CD4-positive, alpha-beta T cell treated with Interleukin-10 for 1 hour (primary cell): ENCODE measurements at regions not wholly inside any gene's neighbourhood (a gene's known extent, or its start where the extent isn't known, plus 50 kb on each side); places are given as distances from the start of the nearest gene placed in this dataset.

Source experiments
- DNase-seq: peaks from one replicate; pipeline ENCODE4 v3.0.0-alpha.2; 2020

- no peak for DNase-seq
Measured at GRCh38 chr15:79230766-79231165, 51.8 kb upstream of the ANKRD34C start.

- no peak for DNase-seq
Measured at GRCh38 chr15:79222808-79223207, 59.7 kb upstream of the ANKRD34C start.

GRCh38 chr15:79221696-79222095 lies 60.8 kb upstream of the ANKRD34C start:
- DNase-seq, result no peak

- DNase-seq, result no peak
Measured at GRCh38 chr15:79219393-79220056, 63.0 kb upstream of the ANKRD34C start.

DNA sequence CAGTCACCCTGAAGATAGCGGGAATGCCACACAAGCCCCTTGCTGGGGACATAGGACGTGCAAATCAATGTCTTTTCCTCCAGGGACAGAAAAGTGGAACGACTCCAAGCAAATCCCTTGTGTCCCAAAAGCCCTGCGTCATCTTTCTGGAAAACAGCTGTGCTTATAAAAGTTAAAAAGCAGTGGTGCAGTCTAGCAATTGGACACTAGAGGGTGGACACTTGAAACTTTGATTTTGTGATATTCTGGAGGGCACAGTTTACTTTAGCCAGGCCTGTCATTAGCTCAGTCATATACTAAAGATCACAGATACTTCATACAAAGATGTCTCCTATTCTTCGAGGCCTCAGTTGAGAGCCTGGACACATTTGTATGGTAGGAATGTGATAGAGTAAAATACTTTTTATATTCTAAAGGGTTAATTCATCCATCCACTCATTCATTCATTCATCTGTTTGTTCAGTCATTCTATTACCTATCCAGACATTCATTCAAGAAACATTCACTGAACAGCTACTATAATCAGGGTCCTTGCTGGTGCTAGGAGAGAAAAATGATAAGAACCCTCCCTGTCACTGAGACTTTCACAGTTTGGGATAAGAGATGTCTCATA lies 63.8 kb upstream of the ANKRD34C start:
- no peak for DNase-seq

DNA sequence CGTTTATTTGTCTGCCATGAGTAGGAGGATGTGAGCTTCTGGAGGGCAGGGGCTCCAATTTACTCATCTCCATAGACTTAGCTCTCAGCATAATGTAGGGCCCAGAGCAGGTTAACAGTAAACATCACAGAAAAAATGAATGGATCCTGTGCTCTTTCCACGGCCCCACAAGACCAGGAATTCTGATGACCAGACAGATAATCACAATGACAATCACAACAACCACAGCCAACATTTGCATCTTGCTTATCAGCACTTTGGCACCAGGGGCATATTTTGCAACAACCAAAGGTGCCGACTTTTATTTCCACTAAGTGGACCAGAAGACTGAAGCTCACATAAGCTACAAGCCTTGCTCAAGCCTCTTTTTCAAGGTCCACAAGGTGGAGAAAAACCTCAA lies 68.9 kb upstream of the ANKRD34C start:
- no peak for DNase-seq

DNA sequence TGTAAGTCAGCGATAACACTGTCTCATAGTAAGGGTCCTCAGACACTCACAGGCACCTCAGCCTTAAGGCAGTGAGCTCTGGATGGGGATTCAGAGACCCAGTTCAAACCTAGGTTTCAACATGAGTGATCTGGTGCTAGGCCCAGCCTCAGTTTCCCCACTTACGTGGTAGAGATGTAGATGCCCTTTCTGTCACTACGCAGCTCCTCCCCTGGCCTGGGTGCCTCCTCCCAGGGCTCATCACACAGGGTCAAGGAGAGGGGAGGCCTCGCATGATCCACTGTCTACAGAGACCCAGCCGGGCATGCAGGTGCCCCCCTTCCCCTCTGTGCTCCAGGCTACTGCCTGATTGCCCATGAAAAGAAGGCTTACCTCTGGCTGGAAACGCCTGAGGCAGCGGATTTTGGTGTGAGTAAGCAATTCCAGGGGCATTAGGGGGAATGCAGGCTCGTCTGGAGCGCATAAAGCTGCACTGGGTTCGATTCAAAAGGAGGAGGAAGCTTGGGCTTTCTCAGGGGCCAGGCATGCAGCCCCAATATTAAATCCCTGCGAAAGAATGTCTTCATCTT lies 69.8 kb upstream of the ANKRD34C start:
- DNase-seq, result no peak

GRCh38 chr15:79211481-79211880 lies 71.0 kb upstream of the ANKRD34C start:
- DNase-seq, result no peak

DNA sequence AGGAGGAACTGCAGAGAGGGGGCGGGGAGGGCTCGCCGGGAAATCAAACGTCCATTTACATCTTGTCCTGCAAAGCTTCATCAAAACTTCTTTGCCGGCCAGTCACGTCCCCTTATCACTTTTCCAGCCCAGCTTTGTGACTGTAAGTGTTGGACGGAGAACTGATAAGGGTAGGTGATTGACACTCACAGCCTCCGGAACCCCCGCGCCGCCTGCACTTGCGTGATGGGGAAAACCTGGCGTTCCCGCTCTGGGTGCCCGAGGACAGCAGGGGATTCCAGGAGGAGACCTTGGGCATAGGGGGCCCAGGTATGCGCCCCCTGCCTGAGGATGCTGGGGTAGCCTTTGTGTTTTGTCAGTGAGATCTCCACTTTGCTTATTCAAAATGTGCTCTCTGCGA lies 72.8 kb upstream of the ANKRD34C start:
- no peak for DNase-seq

DNA sequence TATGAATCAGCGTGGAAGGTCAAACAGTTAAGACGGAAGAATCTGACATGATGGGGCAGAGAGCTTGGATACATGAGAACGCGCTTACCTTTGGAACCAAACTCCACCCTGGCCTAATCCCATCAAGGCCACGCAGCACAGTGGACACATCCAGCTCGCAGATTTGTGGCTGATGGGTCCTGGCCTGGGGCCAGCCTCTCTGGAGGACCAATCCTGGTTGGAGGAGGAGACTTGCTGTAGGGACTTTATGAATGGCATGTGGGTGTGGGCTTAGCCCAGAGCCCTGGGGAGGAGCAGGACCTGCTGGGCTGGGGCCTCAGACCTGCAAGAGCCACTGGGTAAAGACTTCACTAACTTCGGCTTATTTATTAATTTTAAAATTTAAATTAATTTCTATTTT lies 73.4 kb upstream of the ANKRD34C start:
- DNase-seq, result no peak

- no peak for DNase-seq
Measured at GRCh38 chr15:79208179-79208578, 74.3 kb upstream of the ANKRD34C start.

DNA sequence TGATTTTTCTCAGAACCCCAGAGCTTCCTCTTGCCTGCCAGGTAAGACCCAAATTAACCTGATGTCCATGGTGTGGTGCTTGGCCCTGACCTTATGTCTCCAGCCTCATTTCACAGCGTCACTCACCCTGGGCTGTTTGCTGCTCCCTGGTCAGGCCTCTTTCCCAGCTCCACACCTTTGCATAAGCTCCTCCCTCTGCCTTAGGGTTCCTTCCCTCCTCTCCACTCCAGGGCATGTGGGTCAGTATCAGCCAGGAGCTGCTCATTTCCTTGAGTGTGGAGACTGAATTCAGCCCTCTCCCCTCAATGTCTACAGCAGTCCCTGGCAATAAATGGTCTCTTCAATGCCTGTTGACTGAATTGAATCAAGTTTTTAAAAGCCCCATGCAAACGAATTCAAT lies 75.6 kb upstream of the ANKRD34C start:
- DNase-seq, result no peak

DNA sequence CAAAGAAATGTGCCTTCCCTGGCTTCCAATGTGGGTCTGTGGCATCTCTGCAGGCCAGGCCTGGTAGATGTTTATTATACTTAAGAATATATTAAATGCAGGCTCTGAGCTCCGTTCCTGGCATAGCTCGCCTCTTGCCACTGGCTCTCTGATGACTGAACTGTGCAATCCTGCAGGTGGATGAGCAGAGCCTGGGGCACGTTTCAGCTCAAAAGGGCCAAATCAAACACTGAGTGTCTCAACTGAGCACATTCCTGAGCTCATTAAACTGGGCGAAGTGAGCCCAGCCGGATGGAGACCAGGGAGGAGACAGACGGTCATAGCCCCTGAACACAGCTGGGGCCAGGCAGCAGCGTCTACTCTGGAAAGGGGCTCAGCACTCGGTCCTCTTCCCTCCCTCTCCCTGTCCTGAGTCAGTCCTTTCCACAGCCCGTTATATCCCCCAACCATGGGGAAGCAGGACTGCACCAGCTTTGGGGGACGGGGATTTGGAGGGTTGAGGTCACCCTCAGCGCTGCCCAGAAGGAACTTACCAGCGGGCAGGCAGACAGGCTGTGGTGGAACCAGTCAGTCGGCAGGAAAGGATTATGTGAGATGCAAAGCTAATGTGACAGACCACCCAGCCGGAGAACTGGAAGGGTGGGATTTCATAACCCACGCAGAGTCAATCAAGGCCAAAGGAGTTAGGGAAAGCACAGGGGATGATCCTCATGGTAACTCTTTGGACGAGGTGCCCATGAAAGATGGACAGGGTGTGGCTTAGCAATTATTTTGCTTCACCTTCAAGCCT lies 77.4 kb upstream of the ANKRD34C start:
- no peak for DNase-seq

GRCh38 chr15:79198461-79198860 lies 84.1 kb upstream of the ANKRD34C start:
- no peak for DNase-seq

DNA sequence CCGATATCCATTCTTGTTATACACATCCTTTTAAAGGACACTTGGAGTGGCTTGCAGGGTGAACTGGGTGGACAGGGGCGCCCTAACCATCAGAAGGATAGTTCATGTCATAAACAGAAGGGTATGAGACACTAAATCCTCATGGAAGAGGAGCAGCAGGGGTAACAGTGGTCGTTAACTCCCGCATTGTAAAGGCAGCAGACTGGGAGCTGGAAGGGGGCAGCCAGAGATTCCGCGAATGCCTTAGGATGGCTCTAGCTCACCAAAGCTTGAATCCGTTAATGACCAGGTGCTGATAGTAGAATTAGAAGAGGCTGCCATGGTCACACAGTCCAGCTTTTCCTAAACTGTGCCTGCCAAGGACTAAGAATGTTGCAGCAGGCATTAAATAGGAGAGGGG lies 85.2 kb upstream of the ANKRD34C start:
- DNase-seq, result no peak

GRCh38 chr15:79195802-79196201 lies 86.7 kb upstream of the ANKRD34C start:
- DNase-seq, result no peak

GRCh38 chr15:79195239-79195638 lies 87.3 kb upstream of the ANKRD34C start:
- DNase-seq, result no peak

GRCh38 chr15:79194386-79194785 lies 88.1 kb upstream of the ANKRD34C start:
- no peak for DNase-seq

DNA sequence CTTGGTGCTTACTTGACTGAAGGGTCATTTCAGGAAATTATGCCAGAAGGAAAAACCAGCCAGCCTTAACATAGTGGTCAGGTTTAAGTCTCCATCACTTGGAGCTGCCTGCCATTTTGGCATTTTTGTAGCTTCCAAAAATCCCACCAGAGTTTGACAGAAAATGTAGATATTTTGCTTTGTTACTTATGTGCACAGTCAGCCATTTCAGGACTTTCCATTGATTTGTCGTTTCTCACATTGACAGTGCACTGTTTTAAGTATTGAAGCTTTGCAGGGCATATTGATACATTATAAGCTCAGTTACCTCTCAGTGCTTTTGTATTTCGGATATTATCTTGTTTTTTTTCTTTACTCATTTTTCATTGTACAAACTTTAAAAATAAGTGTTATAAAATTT lies 89.0 kb upstream of the ANKRD34C start:
- no peak for DNase-seq

- no peak for DNase-seq
Measured at GRCh38 chr15:79193103-79193502, 89.4 kb upstream of the ANKRD34C start.

DNA sequence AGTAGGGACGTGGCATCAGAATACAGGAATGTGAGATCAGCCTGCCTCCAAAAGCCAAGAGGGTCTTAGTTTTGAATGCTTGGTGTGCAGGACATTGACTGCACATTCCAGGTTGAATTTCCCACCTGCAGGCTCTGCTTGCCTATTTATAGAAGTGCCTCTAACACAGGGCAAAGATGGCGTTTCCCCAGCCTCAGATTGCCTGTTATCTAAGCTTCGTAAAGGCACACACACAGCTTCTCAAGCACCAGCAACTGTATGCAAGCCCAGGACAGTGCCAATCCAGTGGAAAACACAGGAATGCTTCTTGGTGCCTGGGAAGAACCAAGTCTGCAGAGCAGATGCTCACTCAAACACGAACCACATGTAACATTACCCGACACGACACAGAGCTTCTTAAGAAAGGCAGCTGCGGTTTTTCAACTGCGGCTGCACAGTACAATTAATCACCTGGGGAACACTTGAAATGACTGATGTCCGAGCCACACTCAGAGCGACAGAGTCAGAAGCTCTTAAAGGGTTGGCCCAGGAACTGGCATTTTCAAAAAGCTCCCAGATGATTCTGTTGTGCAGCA lies 90.0 kb upstream of the ANKRD34C start:
- DNase-seq, result no peak

DNA sequence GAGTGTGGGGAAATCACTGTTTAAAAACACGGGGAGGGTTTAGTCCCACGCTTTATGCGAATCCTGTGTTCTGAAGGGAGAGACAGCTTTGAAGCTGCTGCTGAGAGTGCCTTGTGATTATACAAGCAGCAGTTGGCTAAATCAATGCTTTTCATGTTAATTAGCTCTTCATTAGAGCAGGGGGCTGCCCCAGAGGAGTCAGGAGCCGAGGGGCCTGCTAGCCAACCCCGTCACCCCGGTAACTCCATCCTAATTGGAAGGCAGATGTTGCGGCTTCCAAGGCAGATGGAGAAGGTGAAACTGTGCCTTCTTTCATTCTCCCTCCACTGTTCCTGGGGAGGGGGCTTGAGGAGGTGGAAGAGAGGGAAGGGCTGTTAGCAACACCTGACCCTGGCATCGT lies 92.4 kb upstream of the ANKRD34C start:
- no peak for DNase-seq

GRCh38 chr15:79186616-79187015 lies 95.9 kb upstream of the ANKRD34C start:
- DNase-seq, result no peak

DNA sequence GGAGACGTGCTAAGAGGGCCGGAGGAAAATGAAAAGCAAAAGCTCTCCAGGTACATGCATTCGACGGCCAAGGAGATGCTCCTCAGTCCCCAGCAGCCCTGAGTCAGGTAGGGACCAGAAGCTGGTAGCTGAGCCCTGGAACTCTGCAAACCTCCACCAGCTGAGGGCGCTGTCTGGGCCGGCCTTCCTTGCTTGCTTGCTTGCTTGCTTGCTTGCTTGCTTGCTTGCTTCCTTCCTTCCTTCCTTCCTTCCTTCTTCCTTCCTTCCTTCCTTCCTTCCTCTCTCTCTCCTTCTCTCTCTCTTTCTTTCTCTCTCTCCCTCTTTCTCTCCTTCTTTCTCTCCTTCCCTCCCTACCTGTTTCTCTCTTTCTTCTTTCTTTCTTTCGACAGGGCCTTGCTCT lies 94.6 kb upstream of the RASGRF1 start:
- no peak for DNase-seq
